Common myeloid progenitor, CD34-positive (primary cell): ENCODE measurements at regions not wholly inside any gene's neighbourhood (a gene's known extent, or its start where the extent isn't known, plus 50 kb on each side); places are given as distances from the start of the nearest gene placed in this dataset.

ENCODE experiments used
- CTCF ChIA-PET: fragments of 350-600 bp; sonication (Branson Sonifier 250); formaldehyde crosslinking; loops from one replicate; lab custom pipeline; 2021; ENCODE audit warnings: antibody characterized with exemption; lab: Charles Lee
- POLR2A ChIA-PET: fragments of 350-600 bp; sonication (Branson Sonifier 250); formaldehyde crosslinking; loops from one replicate; lab custom pipeline; 2021; ENCODE audit warnings: antibody characterized with exemption; lab: Charles Lee
- DNase-seq, 3 donors: peaks; one replicate each; pipeline versions ENCODE4 v3.0.0 to v3.0.0-alpha.2; 2013
- H3K27ac ChIP-seq, 2 experiments: 1 replicate in 1 of 2; 2 replicates in 1 of 2; pipeline ENCODE4 v1.7.0; 2013; ENCODE audit warnings: inconsistent platforms in 2 of 2, low read length in 2 of 2, mild to moderate bottlenecking in 2 of 2, low read depth in 1 of 2, moderate library complexity in 1 of 2; ENCODE audit not compliant: severe bottlenecking in 2 of 2, insufficient read depth in 1 of 2, poor library complexity in 1 of 2
- H3K27me3 ChIP-seq, 5 experiments: replicated peaks in 2 of 5; 1 replicate in 3 of 5; 2 replicates in 2 of 5; pipeline versions ENCODE4 v1.6.1 to v1.7.0; 2013; ENCODE audit warnings: low read length in 4 of 5, mild to moderate bottlenecking in 2 of 5, moderate library complexity in 2 of 5, inconsistent platforms in 1 of 5; ENCODE audit not compliant: insufficient read depth in 5 of 5, control insufficient read depth in 4 of 5
- H3K36me3 ChIP-seq, 4 experiments: 1 replicate in 2 of 4; 2 replicates in 2 of 4; pipeline versions ENCODE4 v1.6.1 to v1.7.0; 2013; ENCODE audit warnings: low read length in 3 of 4, control low read depth in 1 of 4, mild to moderate bottlenecking in 1 of 4; ENCODE audit not compliant: control insufficient read depth in 4 of 4, insufficient read depth in 4 of 4
- H3K4me1 ChIP-seq, 4 experiments: 1 replicate in 3 of 4; 2 replicates in 1 of 4; pipeline versions ENCODE4 v1.6.1 to v1.7.1; 2013; ENCODE audit warnings: low read length in 3 of 4, mild to moderate bottlenecking in 3 of 4, control low read depth in 1 of 4, inconsistent platforms in 1 of 4, moderate library complexity in 1 of 4; ENCODE audit not compliant: control insufficient read depth in 4 of 4, insufficient read depth in 4 of 4; ENCODE audit errors: control extremely low read depth in 1 of 4
- H3K4me3 ChIP-seq, 7 experiments: 1 replicate in 4 of 7; 2 replicates in 3 of 7; pipeline versions ENCODE4 v1.5.1 to v1.7.0; 2013; ENCODE audit warnings: mild to moderate bottlenecking in 7 of 7, low read length in 6 of 7, moderate library complexity in 6 of 7, inconsistent platforms in 2 of 7, low read depth in 2 of 7, control low read depth in 1 of 7; ENCODE audit not compliant: insufficient read depth in 4 of 7, control insufficient read depth in 1 of 7; ENCODE audit errors: extremely low read depth in 1 of 7
- H3K9me3 ChIP-seq, 5 experiments: 1 replicate in 4 of 5; 2 replicates in 1 of 5; pipeline versions ENCODE4 v1.6.1 to v1.7.1; 2013; ENCODE audit warnings: low read length in 4 of 5, mild to moderate bottlenecking in 2 of 5, inconsistent platforms in 1 of 5, low read depth in 1 of 5, moderate library complexity in 1 of 5; ENCODE audit not compliant: control insufficient read depth in 4 of 5, insufficient read depth in 2 of 5; ENCODE audit errors: control extremely low read depth in 1 of 5
- WGBS: methylation state at CpG from one replicate; pipeline ENCODE4 v1.1.5; 2013; ENCODE audit not compliant: insufficient coverage; 5-methylcytosine and 5-hydroxymethylcytosine counted together

GRCh38 chr16:66115373-66115772 lies 251.1 kb upstream of the CDH5 start:
- CTCF ChIA-PET = interaction anchor here (1.1 kb wide), 1 partner anchor 12 kb away, joined by 3 read pairs; no protein-coding TSS in a partner anchor
- Histone ChIP-seq H3K4me1 (no peaks in the 10 kb centered on the region), H3K27ac (no peak overlapping the region), H3K4me3 (no peak overlapping the region), H3K9me3 (no peaks in the 10 kb centered on the region), H3K36me3 (no peaks in the 10 kb centered on the region), H3K27me3 (peaks cover 0 to 17% (median 7%) of the 10 kb centered on the region in 5 experiments)
- POLR2A ChIA-PET = no interaction called here
- DNase-seq = no peak
- WGBS = 89% methylated on average over 3 of the region's 3 CpGs

- peaks cover 0 to 14% (median 4%) of the 10 kb centered on the region in 5 experiments for H3K27me3 ChIP-seq
- H3K4me1 ChIP-seq = no peaks in the 10 kb centered on the region
- DNase-seq = no peak
- WGBS = 91% methylated on average over 2 of the region's 2 CpGs
- POLR2A ChIA-PET = no interaction called here
- CTCF ChIA-PET = no interaction called here
- no peak overlapping the region for H3K27ac ChIP-seq
- no peak overlapping the region for H3K4me3 ChIP-seq
- H3K36me3 ChIP-seq = no peaks in the 10 kb centered on the region
- no peaks in the 10 kb centered on the region for H3K9me3 ChIP-seq
Measured at GRCh38 chr16:66113223-66113622, 253.3 kb upstream of the CDH5 start.

- Histone ChIP-seq H3K4me3 (no peak overlapping the region), H3K27ac (no peak overlapping the region), H3K4me1 (no peaks in the 10 kb centered on the region), H3K36me3 (no peaks in the 10 kb centered on the region), H3K9me3 (no peaks in the 10 kb centered on the region), H3K27me3 (peaks cover 0 to 10% (median 2%) of the 10 kb centered on the region in 5 experiments)
- DNase-seq = no peak
- WGBS = 86% methylated on average over 1 of the region's 1 CpG
- POLR2A ChIA-PET = no interaction called here
- CTCF ChIA-PET = no interaction called here
Measured at GRCh38 chr16:66109677-66110076, 256.8 kb upstream of the CDH5 start.

GRCh38 chr16:66107661-66108060 lies 258.8 kb upstream of the CDH5 start:
- CTCF ChIA-PET = no interaction called here
- no peaks in the 10 kb centered on the region for H3K4me1 ChIP-seq
- no peaks in the 10 kb centered on the region for H3K9me3 ChIP-seq
- H3K27me3 ChIP-seq = peaks cover 0 to 3% (median 0%) of the 10 kb centered on the region in 5 experiments
- no peaks in the 10 kb centered on the region for H3K36me3 ChIP-seq
- no peak overlapping the region for H3K4me3 ChIP-seq
- H3K27ac ChIP-seq = no peak overlapping the region
- no peak for DNase-seq
- WGBS = 100% methylated on average over 1 of the region's 1 CpG
- POLR2A ChIA-PET = no interaction called here

GRCh38 chr16:66103211-66103610 lies 263.3 kb upstream of the CDH5 start:
- CTCF ChIA-PET = interaction anchor here (1.1 kb wide), 1 partner anchor 12 kb away, joined by 3 read pairs; no protein-coding TSS in a partner anchor
- Histone ChIP-seq H3K4me3 (no peak overlapping the region), H3K27ac (no peak overlapping the region)

GRCh38 chr16:66099306-66099705 lies 267.2 kb upstream of the CDH5 start:
- no peaks in the 10 kb centered on the region for H3K9me3 ChIP-seq
- no peaks in the 10 kb centered on the region for H3K4me1 ChIP-seq
- H3K27ac ChIP-seq = no peak overlapping the region
- ChIA-PET POLR2A (no interaction called here), CTCF (no interaction called here)
- H3K27me3 ChIP-seq = peaks cover 0 to 5% (median 0%) of the 10 kb centered on the region in 5 experiments
- WGBS = 94% methylated on average over 3 of the region's 4 CpGs
- H3K4me3 ChIP-seq = no peak overlapping the region
- no peaks in the 10 kb centered on the region for H3K36me3 ChIP-seq
- DNase-seq = no peak

More at GRCh38 chr16:66103211-66103610, 263.3 kb upstream of the CDH5 start:
- POLR2A ChIA-PET = no interaction called here
- Histone ChIP-seq H3K4me1 (no peaks in the 10 kb centered on the region), H3K9me3 (no peaks in the 10 kb centered on the region), H3K36me3 (no peaks in the 10 kb centered on the region), H3K27me3 (no peaks in the 10 kb centered on the region)
- DNase-seq = no peak
- 61% methylated on average over 3 of the region's 4 CpGs for WGBS

- H3K4me1 ChIP-seq = no peaks in the 10 kb centered on the region
- H3K9me3 ChIP-seq = no peaks in the 10 kb centered on the region
- no peak overlapping the region for H3K4me3 ChIP-seq
- no peak for DNase-seq
- H3K27ac ChIP-seq = no peak overlapping the region
- 68% methylated on average over 5 of the region's 6 CpGs for WGBS
- peaks cover 0 to 5% (median 0%) of the 10 kb centered on the region in 5 experiments for H3K27me3 ChIP-seq
- POLR2A ChIA-PET = interaction anchor here (0.6 kb wide), 1 partner anchor 64 kb away, joined by 4 read pairs; no protein-coding TSS in a partner anchor
- CTCF ChIA-PET = interaction anchor here (0.6 kb wide), 1 partner anchor 433 kb away, joined by 3 read pairs; no protein-coding TSS in a partner anchor
- no peaks in the 10 kb centered on the region for H3K36me3 ChIP-seq
Measured at GRCh38 chr16:66097751-66098150, 268.7 kb upstream of the CDH5 start.
